WTC11 (cell line): ENCODE measurements at regions not wholly inside any gene's neighbourhood (a gene's known extent, or its start where the extent isn't known, plus 50 kb on each side); places are given as distances from the start of the nearest gene placed in this dataset.

ENCODE experiments used
- ATAC-seq: fragments of 200-7000 bp; cut with Tn5 transposase; 2 replicates; pipeline ENCODE4 v1.10.0; 2021; ENCODE audit warnings: mild to moderate bottlenecking, moderate library complexity
- CTCF ChIA-PET: fragments of 300-600 bp; sonication (Branson Sonifier 250); formaldehyde crosslinking; loops from one replicate; lab custom pipeline; 2021; ENCODE audit warnings: antibody characterized with exemption; lab: Charles Lee
- POLR2A ChIA-PET: fragments of 350-600 bp; sonication (Branson Sonifier 250); formaldehyde crosslinking; loops from one replicate; lab custom pipeline; 2021; ENCODE audit warnings: antibody characterized with exemption; lab: Charles Lee
- DNase-seq: peaks from one replicate; pipeline ENCODE4 v3.0.0; 2021; ENCODE audit warnings: low spot score
- H3K27ac Mint-ChIP-seq: 2 replicates; pipeline ENCODE4 v1.8.0; 2021; ENCODE audit warnings: mixed read lengths
- H3K27me3 Mint-ChIP-seq: 2 replicates; pipeline ENCODE4 v1.8.0; 2021; ENCODE audit warnings: low read depth, mild to moderate bottlenecking, moderate library complexity, mixed read lengths
- H3K36me3 Mint-ChIP-seq: 2 replicates; pipeline ENCODE4 v1.8.0; 2021; ENCODE audit warnings: mixed read lengths
- H3K4me1 Mint-ChIP-seq: 2 replicates; pipeline ENCODE4 v1.8.0; 2022; ENCODE audit warnings: mixed read lengths
- H3K4me3 Mint-ChIP-seq: 2 replicates; pipeline ENCODE4 v1.8.0; 2021; ENCODE audit warnings: mild to moderate bottlenecking, moderate library complexity, mixed read lengths
- H3K9me3 Mint-ChIP-seq: 2 replicates; pipeline ENCODE4 v1.8.0; 2021; ENCODE audit warnings: mixed read lengths
- AFF4 ChIP-seq: sonication (generic); formaldehyde crosslinking; IDR thresholded peaks from 2 replicates; pipeline ENCODE4 v1.8.1; 2023; ENCODE audit warnings: mild to moderate bottlenecking, missing genetic modification reagents, borderline replicate concordance
- ATF1 ChIP-seq: sonication (generic); formaldehyde crosslinking; IDR thresholded peaks from 2 replicates; pipeline ENCODE4 v1.8.1; 2023; ENCODE audit warnings: mild to moderate bottlenecking, moderate library complexity, missing genetic modification reagents
- ATF3 ChIP-seq: sonication (generic); formaldehyde crosslinking; conservative IDR thresholded peaks from 2 replicates; pipeline ENCODE4 v1.8.1; 2022; ENCODE audit warnings: mild to moderate bottlenecking, missing genetic modification reagents
- CTCF ChIP-seq: fragments of 200-600 bp; IDR thresholded peaks from 2 replicates; pipeline ENCODE4 v1.8.0; 2022; ENCODE audit warnings: antibody characterized with exemption
- ETV6 ChIP-seq: sonication (generic); formaldehyde crosslinking; IDR thresholded peaks from 2 replicates; pipeline ENCODE4 v1.8.1; 2022; ENCODE audit warnings: mild to moderate bottlenecking, missing genetic modification reagents
- FOXK1 ChIP-seq: sonication (generic); formaldehyde crosslinking; IDR thresholded peaks from 2 replicates; pipeline ENCODE4 v1.8.0; 2022; ENCODE audit warnings: mild to moderate bottlenecking, moderate library complexity, missing genetic modification reagents
- GABPB1 ChIP-seq: sonication (generic); formaldehyde crosslinking; IDR thresholded peaks from 2 replicates; pipeline ENCODE4 v1.8.1; 2023; ENCODE audit warnings: mild to moderate bottlenecking, missing genetic modification reagents
- GRHL2 ChIP-seq: fragments of 250-450 bp; sonication (Bioruptor Pico); IDR thresholded peaks from 2 replicates; pipeline ENCODE4 v1.8.0; 2022; ENCODE audit warnings: mild to moderate bottlenecking, moderate library complexity; ENCODE audit not compliant: insufficient replicate concordance, severe bottlenecking
- HMGA2 ChIP-seq: fragments of 250-450 bp; sonication (Bioruptor Pico); IDR thresholded peaks from 2 replicates; pipeline ENCODE4 v1.4.0; 2021; ENCODE audit warnings: mild to moderate bottlenecking, moderate library complexity
- HMGXB4 ChIP-seq: sonication (generic); formaldehyde crosslinking; IDR thresholded peaks from 2 replicates; pipeline ENCODE4 v1.8.1; 2023; ENCODE audit warnings: mild to moderate bottlenecking, moderate library complexity, missing genetic modification reagents
- NR1H2 ChIP-seq: sonication (generic); formaldehyde crosslinking; IDR thresholded peaks from 2 replicates; pipeline ENCODE4 v1.9.0; 2021; ENCODE audit warnings: mild to moderate bottlenecking, moderate library complexity, missing genetic modification reagents
- PREB ChIP-seq: sonication (generic); formaldehyde crosslinking; IDR thresholded peaks from 2 replicates; pipeline ENCODE4 v1.8.1; 2022; ENCODE audit warnings: mild to moderate bottlenecking, missing genetic modification reagents, moderate library complexity, borderline replicate concordance
- RORB ChIP-seq: fragments of 250-450 bp; sonication (Bioruptor Pico); IDR thresholded peaks from 2 replicates; pipeline ENCODE4 v1.9.0; 2021; ENCODE audit warnings: mild to moderate bottlenecking
- SP1 ChIP-seq: sonication (generic); formaldehyde crosslinking; conservative IDR thresholded peaks from 2 replicates; pipeline ENCODE4 v1.8.1; 2022; ENCODE audit warnings: missing genetic modification reagents
- USF1 ChIP-seq: sonication (generic); formaldehyde crosslinking; IDR thresholded peaks from 2 replicates; pipeline ENCODE4 v1.8.0; 2022; ENCODE audit warnings: mild to moderate bottlenecking, missing genetic modification reagents
- ZNF396 ChIP-seq: fragments of 250-450 bp; sonication (Bioruptor Pico); IDR thresholded peaks from 2 replicates; pipeline ENCODE4 v1.8.0; 2021; ENCODE audit warnings: mild to moderate bottlenecking, moderate library complexity, borderline replicate concordance
- ZNF423 ChIP-seq: fragments of 250-450 bp; sonication (Bioruptor Pico); IDR thresholded peaks from 2 replicates; pipeline ENCODE4 v2.1.2; 2022; ENCODE audit warnings: mild to moderate bottlenecking, moderate library complexity
- ZSCAN18 ChIP-seq: fragments of 250-450 bp; sonication (Bioruptor Pico); IDR thresholded peaks from 2 replicates; pipeline ENCODE4 v2.1.2; 2022; ENCODE audit warnings: mild to moderate bottlenecking, moderate library complexity

- no peak for TF ChIP-seq HMGXB4
- TF ChIP-seq RORB, result no peak
- TF ChIP-seq ZNF423 (CRISPR knock-in tag), result no peak
- TF ChIP-seq GRHL2, result no peak
These were observed 107.7 kb upstream of the HTR2A start (continued) for GRCh38 chr13:47004540-47004939.

GRCh38 chr13:47004027-47004426 is 107.2 kb upstream of the HTR2A start:
- Mint-ChIP-seq H3K4me1 (peaks cover 7% of the 10 kb centered on the region), H3K27me3 (no peaks in the 10 kb centered on the region), H3K9me3 (no peaks in the 10 kb centered on the region), H3K36me3 (no peaks in the 10 kb centered on the region), H3K4me3 (no peak overlapping the region), H3K27ac (no peak overlapping the region)
- DNase-seq, result no peak
- ATAC-seq, result peak; percentile 60
- TF ChIP-seq SP1 (no peak), ATF1 (no peak)
- POLR2A ChIA-PET, result no interaction called here
- CTCF ChIA-PET, result interaction anchor here (0.5 to 1.3 kb wide), 4 partner anchors 109 to 1531 kb away, joined by 3 to 4 read pairs (median 3); no protein-coding TSS in a partner anchor

- Mint-ChIP-seq H3K9me3 (no peaks in the 10 kb centered on the region), H3K27ac (no peak overlapping the region), H3K27me3 (no peaks in the 10 kb centered on the region), H3K4me1 (peaks cover 7% of the 10 kb centered on the region), H3K36me3 (no peaks in the 10 kb centered on the region), H3K4me3 (no peak overlapping the region)
- TF ChIP-seq FOXK1 (CRISPR knock-in tag), result no peak
- TF ChIP-seq CTCF, result no peak
- no peak for TF ChIP-seq NR1H2 (CRISPR knock-in tag)
- TF ChIP-seq ATF3 (CRISPR knock-in tag), result no peak
- TF ChIP-seq ETV6 (CRISPR knock-in tag), result no peak
- TF ChIP-seq ZSCAN18 (CRISPR knock-in tag), result no peak
- TF ChIP-seq GABPB1 (CRISPR knock-in tag), result no peak
- no peak for TF ChIP-seq ZNF396 (CRISPR knock-in tag)
- TF ChIP-seq USF1 (CRISPR knock-in tag), result no peak
- TF ChIP-seq PREB (CRISPR knock-in tag), result no peak
- TF ChIP-seq HMGA2 (CRISPR knock-in tag), result no peak
- TF ChIP-seq AFF4 (CRISPR knock-in tag), result no peak
- ChIA-PET CTCF (no interaction called here), POLR2A (no interaction called here)
- no peak for ATAC-seq
- DNase-seq, result no peak
These were observed 103.3 kb upstream of the HTR2A start for GRCh38 chr13:47000165-47000564.
